ENCODE measurements at regions not wholly inside any gene's neighbourhood (a gene's known extent, or its start where the extent isn't known, plus 50 kb on each side); places are given as distances from the start of the nearest gene placed in this dataset.

- Histone ChIP-seq H3K27me3 (replicated peaks; ENCODE audit: control insufficient read depth, insufficient read depth, low read length) (no peaks in the 10 kb centered on the region), H3K9me3 (no peaks in the 10 kb centered on the region), H3K4me1 (no peaks in the 10 kb centered on the region), H3K36me3 (ENCODE audit: control insufficient read depth, insufficient read depth, low read length) (no peaks in the 10 kb centered on the region), H3K4me3 (ENCODE audit: low read depth, low read length) (no peak overlapping the region)
- ChIA-PET POLR2A (no interaction called here), CTCF (no interaction called here)
- BruUV-seq (replicated peaks), result no TSS peak
- no peaks in the 10 kb centered on the region for H3K36me3 Mint-ChIP-seq (ENCODE audit: insufficient read depth, unreplicated experiment)
- no peak overlapping the region for H3K4me3 Mint-ChIP-seq (ENCODE audit: unreplicated experiment)
- no peak overlapping the region for H3K27ac Mint-ChIP-seq (ENCODE audit: unreplicated experiment)
- no peak for TF ChIP-seq CTCF (IDR thresholded peaks at IDR 0.05; ENCODE audit: insufficient read depth in 1 of 2, low read depth in 1 of 2, low read length in 1 of 2, severe bottlenecking in 1 of 2, unreplicated experiment in 1 of 2)
- intact Hi-C loops (cut with micrococcal nuclease; ENCODE audit: unreplicated experiment), result no loop called here
- DNase-seq, result no peak
- no peaks in the 10 kb centered on the region for H3K9me3 Mint-ChIP-seq (ENCODE audit: unreplicated experiment)
- H3K4me1 Mint-ChIP-seq (ENCODE audit: low read depth, unreplicated experiment), result no peaks in the 10 kb centered on the region
- peaks cover 4% of the 10 kb centered on the region for H3K27me3 Mint-ChIP-seq (ENCODE audit: insufficient read depth, unreplicated experiment)
Measured at GRCh38 chr1:34296059-34296458, 119.4 kb downstream of the C1orf94 start.

GRCh38 chr1:34302798-34303197 is 126.1 kb downstream of the C1orf94 start:
- ChIA-PET CTCF (no interaction called here), POLR2A (no interaction called here)
- Mint-ChIP-seq H3K27ac (ENCODE audit: unreplicated experiment) (no peak overlapping the region), H3K27me3 (ENCODE audit: insufficient read depth, unreplicated experiment) (peaks cover 3% of the 10 kb centered on the region), H3K9me3 (ENCODE audit: unreplicated experiment) (peaks cover 13% of the 10 kb centered on the region), H3K36me3 (ENCODE audit: insufficient read depth, unreplicated experiment) (no peaks in the 10 kb centered on the region), H3K4me1 (ENCODE audit: low read depth, unreplicated experiment) (no peaks in the 10 kb centered on the region), H3K4me3 (ENCODE audit: unreplicated experiment) (no peak overlapping the region)
- intact Hi-C loops (cut with micrococcal nuclease; ENCODE audit: unreplicated experiment), result no loop called here
- H3K4me3 ChIP-seq (ENCODE audit: low read depth, low read length), result no peak overlapping the region
- no peak for TF ChIP-seq CTCF (IDR thresholded peaks at IDR 0.05; ENCODE audit: insufficient read depth in 1 of 2, low read depth in 1 of 2, low read length in 1 of 2, severe bottlenecking in 1 of 2, unreplicated experiment in 1 of 2)
- no peak for DNase-seq
- H3K27me3 ChIP-seq (replicated peaks; ENCODE audit: control insufficient read depth, insufficient read depth, low read length), result no peaks in the 10 kb centered on the region
- no peaks in the 10 kb centered on the region for H3K9me3 ChIP-seq
- H3K36me3 ChIP-seq (ENCODE audit: control insufficient read depth, insufficient read depth, low read length), result no peaks in the 10 kb centered on the region
- no peaks in the 10 kb centered on the region for H3K4me1 ChIP-seq
- no TSS peak for BruUV-seq (replicated peaks)

GRCh38 chr1:34303218-34303617 is 126.5 kb downstream of the C1orf94 start:
- Histone ChIP-seq H3K27me3 (replicated peaks; ENCODE audit: control insufficient read depth, insufficient read depth, low read length) (no peaks in the 10 kb centered on the region), H3K36me3 (ENCODE audit: control insufficient read depth, insufficient read depth, low read length) (no peaks in the 10 kb centered on the region), H3K9me3 (no peaks in the 10 kb centered on the region), H3K4me1 (no peaks in the 10 kb centered on the region), H3K4me3 (ENCODE audit: low read depth, low read length) (no peak overlapping the region)
- intact Hi-C loops (cut with micrococcal nuclease; ENCODE audit: unreplicated experiment), result no loop called here
- ChIA-PET POLR2A (no interaction called here), CTCF (no interaction called here)
- TF ChIP-seq CTCF (IDR thresholded peaks at IDR 0.05; ENCODE audit: insufficient read depth in 1 of 2, low read depth in 1 of 2, low read length in 1 of 2, severe bottlenecking in 1 of 2, unreplicated experiment in 1 of 2), result no peak
- Mint-ChIP-seq H3K4me3 (ENCODE audit: unreplicated experiment) (no peak overlapping the region), H3K4me1 (ENCODE audit: low read depth, unreplicated experiment) (no peaks in the 10 kb centered on the region), H3K27ac (ENCODE audit: unreplicated experiment) (no peak overlapping the region), H3K9me3 (ENCODE audit: unreplicated experiment) (peaks cover 13% of the 10 kb centered on the region), H3K27me3 (ENCODE audit: insufficient read depth, unreplicated experiment) (peaks cover 3% of the 10 kb centered on the region), H3K36me3 (ENCODE audit: insufficient read depth, unreplicated experiment) (no peaks in the 10 kb centered on the region)
- no TSS peak for BruUV-seq (replicated peaks)
- DNase-seq, result no peak
